MM.1S (cell line): ENCODE measurements at regions not wholly inside any gene's neighbourhood (a gene's known extent, or its start where the extent isn't known, plus 50 kb on each side); places are given as distances from the start of the nearest gene placed in this dataset.

Experiments used
- EZH2 ChIP-seq: fragments of 300-600 bp; sonication (generic); optimal IDR thresholded peaks from 2 replicates; pipeline ENCODE3; 2017; ENCODE audit warnings: low read depth, mild to moderate bottlenecking, antibody characterized with exemption, low read length, mixed read lengths
- EZH2phosphoT487 ChIP-seq: fragments of 300-600 bp; sonication (generic); IDR thresholded peaks from 2 replicates; pipeline ENCODE4 v1.6.1; 2018; ENCODE audit warnings: antibody characterized with exemption, low read length
- TF ChIP-seq, protein P1 (sequence below): fragments of 300-600 bp; sonication (generic); IDR thresholded peaks from 2 replicates; pipeline ENCODE4 v1.5.1; 2016; ENCODE audit warnings: antibody characterized with exemption, low read length, mixed read lengths

DNA sequence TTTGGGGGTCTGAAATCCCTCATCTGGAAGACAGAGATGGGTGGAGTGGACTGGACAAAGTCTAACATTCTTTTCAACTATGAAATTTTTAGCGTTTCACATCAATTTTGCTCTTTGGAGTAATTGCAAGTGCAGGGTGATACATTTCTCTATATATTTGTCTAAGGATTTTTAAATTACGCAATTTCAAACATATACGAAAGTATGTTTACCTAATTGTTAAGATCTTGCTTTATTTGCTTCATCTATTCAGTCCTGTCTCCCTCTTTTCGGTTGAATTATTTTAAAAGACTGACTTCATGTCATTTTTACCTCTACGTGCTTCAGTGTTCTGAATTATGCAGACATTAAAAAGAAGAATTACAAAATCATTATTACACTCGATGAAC, 101.9 kb upstream of the CREB5 start:
- TF ChIP-seq, protein P1, sequence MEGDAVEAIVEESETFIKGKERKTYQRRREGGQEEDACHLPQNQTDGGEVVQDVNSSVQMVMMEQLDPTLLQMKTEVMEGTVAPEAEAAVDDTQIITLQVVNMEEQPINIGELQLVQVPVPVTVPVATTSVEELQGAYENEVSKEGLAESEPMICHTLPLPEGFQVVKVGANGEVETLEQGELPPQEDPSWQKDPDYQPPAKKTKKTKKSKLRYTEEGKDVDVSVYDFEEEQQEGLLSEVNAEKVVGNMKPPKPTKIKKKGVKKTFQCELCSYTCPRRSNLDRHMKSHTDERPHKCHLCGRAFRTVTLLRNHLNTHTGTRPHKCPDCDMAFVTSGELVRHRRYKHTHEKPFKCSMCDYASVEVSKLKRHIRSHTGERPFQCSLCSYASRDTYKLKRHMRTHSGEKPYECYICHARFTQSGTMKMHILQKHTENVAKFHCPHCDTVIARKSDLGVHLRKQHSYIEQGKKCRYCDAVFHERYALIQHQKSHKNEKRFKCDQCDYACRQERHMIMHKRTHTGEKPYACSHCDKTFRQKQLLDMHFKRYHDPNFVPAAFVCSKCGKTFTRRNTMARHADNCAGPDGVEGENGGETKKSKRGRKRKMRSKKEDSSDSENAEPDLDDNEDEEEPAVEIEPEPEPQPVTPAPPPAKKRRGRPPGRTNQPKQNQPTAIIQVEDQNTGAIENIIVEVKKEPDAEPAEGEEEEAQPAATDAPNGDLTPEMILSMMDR, result no peak
- TF ChIP-seq EZH2phosphoT487 (no peak), EZH2 (no peak)
